ENCODE measurements at regions not wholly inside any gene's neighbourhood (a gene's known extent, or its start where the extent isn't known, plus 50 kb on each side); places are given as distances from the start of the nearest gene placed in this dataset.

- TF ChIP-seq NR2C2 (CRISPR knock-in tag; IDR thresholded peaks at IDR 0.05; ENCODE audit: borderline replicate concordance) (no peak), HNRNPLL (IDR thresholded peaks at IDR 0.05; ENCODE audit: low read depth, low read length, poor library complexity, severe bottlenecking) (no peak), ZNF747 (CRISPR knock-in tag; IDR thresholded peaks at IDR 0.05; ENCODE audit: borderline replicate concordance) (no peak), ZC3H4 (CRISPR knock-in tag; IDR thresholded peaks at IDR 0.05; ENCODE audit: borderline replicate concordance) (no peak), ZNF430 (CRISPR knock-in tag; IDR thresholded peaks at IDR 0.05) (no peak), ZNF329 (CRISPR knock-in tag; IDR thresholded peaks at IDR 0.05; ENCODE audit: low read depth) (no peak), PBX2 (CRISPR knock-in tag; IDR thresholded peaks at IDR 0.05) (peak; percentile 98), ZNF660 (CRISPR knock-in tag; IDR thresholded peaks at IDR 0.05; ENCODE audit: borderline replicate concordance, low read depth) (no peak), CCAR2 (optimal IDR thresholded peaks at IDR 0.05; ENCODE audit: low read depth, low read length) (no peak), TBX3 (IDR thresholded peaks at IDR 0.05; ENCODE audit: borderline replicate concordance) (no peak), JUND (CRISPR knock-in tag; IDR thresholded peaks at IDR 0.05) (no peak), KDM5A (IDR thresholded peaks at IDR 0.05; ENCODE audit: borderline replicate concordance, low read length) (no peak), ZFP36L1 (CRISPR knock-in tag; IDR thresholded peaks at IDR 0.05) (no peak), MLLT10 (CRISPR knock-in tag; IDR thresholded peaks at IDR 0.05) (no peak), PCBP1 (IDR thresholded peaks at IDR 0.05; ENCODE audit: borderline replicate concordance, low read depth, low read length) (no peak), NR1H2 (CRISPR knock-in tag; IDR thresholded peaks at IDR 0.05; ENCODE audit: borderline replicate concordance, low read depth) (no peak), ZNF552 (CRISPR knock-in tag; IDR thresholded peaks at IDR 0.05; ENCODE audit: borderline replicate concordance) (no peak), ZNF224 (CRISPR knock-in tag; IDR thresholded peaks at IDR 0.05) (no peak), MEIS1 (CRISPR knock-in tag; IDR thresholded peaks at IDR 0.05; ENCODE audit: borderline replicate concordance) (0 out of 2 replicates have a peak, but pooled peaks have one; percentile 46), CREB3 (CRISPR knock-in tag; IDR thresholded peaks at IDR 0.05) (0 out of 2 replicates have a peak, but pooled peaks have one; percentile 32), ZNF101 (CRISPR knock-in tag; IDR thresholded peaks at IDR 0.05; ENCODE audit: borderline replicate concordance, low read depth) (no peak), CBFB (CRISPR knock-in tag; IDR thresholded peaks at IDR 0.05) (no peak), ZNF510 (CRISPR knock-in tag; IDR thresholded peaks at IDR 0.05; ENCODE audit: low read depth) (no peak), CREBL2 (CRISPR knock-in tag; IDR thresholded peaks at IDR 0.05; ENCODE audit: borderline replicate concordance) (no peak), LRRFIP1 (CRISPR knock-in tag; conservative IDR thresholded peaks at IDR 0.05) (no peak)
These were observed 67.7 kb upstream of the RAB4A start (continued) for GRCh38 chr1:229203030-229203751.

All from HepG2 (cell line).